Hematopoietic multipotent progenitor cell treated with erythropoietin and hydrocortisone succinate and interleukin-3 and kit ligand, for 6 days (in vitro differentiated cells): ENCODE measurements at regions not wholly inside any gene's neighbourhood (a gene's known extent, or its start where the extent isn't known, plus 50 kb on each side); places are given as distances from the start of the nearest gene placed in this dataset.
"Not testable (repeated sequence)": the region's sequence is repeated elsewhere in the genome, so short reads cannot be mapped to it uniquely, and the experiment has no call there.

ENCODE experiments used
- DNase-seq: peaks from one replicate; pipeline ENCODE4 v3.0.0-alpha.2; 2015

GRCh38 chr4:124872659-124873058 is 160.1 kb upstream of the ANKRD50 start:
- no peak for DNase-seq

DNA sequence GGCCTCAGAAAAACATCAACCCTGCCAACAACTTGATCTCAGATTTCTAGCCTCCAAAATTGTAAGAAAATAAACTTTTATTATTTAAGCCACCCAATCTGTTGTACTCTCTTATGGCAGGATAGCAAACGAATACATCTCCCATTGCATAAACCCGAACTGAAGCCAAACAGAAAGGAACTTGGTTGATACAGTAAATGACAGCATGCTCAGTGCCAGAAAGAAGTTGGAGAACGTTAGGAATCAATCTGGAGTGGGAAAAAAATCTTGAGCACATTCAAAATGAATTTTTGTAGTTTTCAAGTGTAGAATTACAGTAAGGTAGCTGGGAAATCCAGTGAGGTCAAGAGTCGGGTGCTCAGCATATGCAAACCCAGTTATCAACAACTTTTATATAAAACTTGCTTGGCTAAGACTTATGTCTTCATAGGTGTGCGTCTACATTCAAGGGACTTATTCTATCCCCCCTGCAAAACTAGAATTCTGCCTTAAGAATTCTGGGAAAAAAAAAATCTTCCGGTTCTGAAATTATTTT is 157.5 kb upstream of the ANKRD50 start:
- DNase-seq = no peak

DNA sequence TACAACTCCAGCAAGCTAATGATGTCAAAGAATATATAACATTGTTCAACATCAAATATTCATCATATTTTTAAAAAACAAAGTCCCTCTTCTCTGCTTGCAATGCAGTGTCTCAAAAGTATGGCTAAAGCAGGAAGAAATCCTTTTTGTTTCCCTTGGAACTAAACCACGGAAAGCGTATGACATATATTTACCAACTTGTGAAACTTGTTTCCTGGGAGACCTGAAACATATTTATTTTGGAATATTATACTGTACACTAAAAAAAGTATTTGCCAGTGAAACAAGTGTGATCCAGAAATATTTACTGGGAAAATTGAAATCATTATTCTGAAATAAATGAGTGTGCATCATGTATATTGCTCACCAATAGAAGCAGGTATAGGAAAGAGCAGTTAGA is 156.0 kb upstream of the ANKRD50 start:
- DNase-seq = no peak

DNA sequence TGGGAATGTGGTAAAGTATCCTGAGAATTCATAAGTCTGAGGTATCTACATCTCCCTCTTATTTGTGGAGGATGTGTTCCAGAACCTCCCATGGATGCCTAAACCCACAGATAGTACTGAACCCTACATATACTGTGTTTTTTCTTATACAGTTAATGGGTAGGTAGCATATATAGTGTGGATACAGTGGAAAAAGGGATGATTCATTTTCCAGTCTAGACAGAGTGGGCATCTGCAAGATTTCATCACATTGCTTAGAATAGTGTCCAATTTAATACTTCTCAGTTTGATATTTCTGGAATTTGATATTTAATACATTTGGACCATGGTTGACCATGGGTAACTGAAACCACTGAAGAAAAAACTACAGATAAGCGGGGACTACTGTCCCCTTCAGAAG is 155.0 kb upstream of the ANKRD50 start:
- DNase-seq = no peak

DNA sequence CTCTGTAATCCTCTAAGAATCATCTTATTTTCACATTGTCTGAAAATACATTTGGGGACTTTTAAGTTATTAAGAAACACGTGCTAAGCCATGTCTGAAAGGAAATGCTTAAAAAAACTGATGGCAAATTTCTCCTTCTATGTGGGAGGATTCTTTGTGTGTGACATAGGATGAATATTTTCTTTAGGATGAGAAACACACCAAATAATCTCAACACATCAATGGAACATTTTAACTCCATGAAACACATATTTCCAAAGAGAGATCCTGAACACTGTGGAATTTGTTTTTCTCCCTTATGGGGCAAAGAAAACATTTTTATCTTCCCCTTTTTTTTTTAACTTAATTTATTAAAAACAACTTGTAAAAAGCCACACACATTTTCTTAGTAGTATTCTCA is 153.8 kb upstream of the ANKRD50 start:
- DNase-seq = no peak

DNA sequence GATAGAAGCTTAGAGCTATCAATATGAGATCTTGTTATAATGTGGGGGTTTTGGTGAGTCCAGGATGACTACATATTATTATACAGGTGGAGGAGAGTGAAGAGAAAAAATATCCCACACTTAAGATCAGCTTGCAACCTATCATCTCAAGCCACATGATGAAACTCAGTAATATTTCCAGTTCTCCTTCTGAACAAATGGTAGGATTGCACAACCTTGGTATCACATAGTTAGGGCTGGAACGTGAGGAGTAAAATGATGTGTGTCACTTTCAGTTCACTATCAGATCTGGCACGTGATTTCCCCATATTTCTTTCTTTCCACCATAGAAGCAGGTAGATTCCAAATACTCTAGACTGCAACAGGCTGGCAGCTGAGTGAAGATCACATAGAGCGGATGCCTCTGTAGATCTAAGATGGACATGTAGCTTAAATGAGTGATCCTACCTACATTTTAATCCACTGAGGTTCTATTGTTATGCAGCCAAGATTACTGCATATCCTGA is 150.6 kb upstream of the ANKRD50 start:
- no peak for DNase-seq

- DNase-seq = no peak
Measured at GRCh38 chr4:124862261-124862660, 149.7 kb upstream of the ANKRD50 start.

GRCh38 chr4:124861761-124862160 is 149.2 kb upstream of the ANKRD50 start:
- DNase-seq = no peak

GRCh38 chr4:124854968-124855367 is 142.4 kb upstream of the ANKRD50 start:
- no peak for DNase-seq

GRCh38 chr4:124851741-124852140 is 139.2 kb upstream of the ANKRD50 start:
- DNase-seq = no peak

- no peak for DNase-seq
Measured at GRCh38 chr4:124846306-124846705, 133.8 kb upstream of the ANKRD50 start.

DNA sequence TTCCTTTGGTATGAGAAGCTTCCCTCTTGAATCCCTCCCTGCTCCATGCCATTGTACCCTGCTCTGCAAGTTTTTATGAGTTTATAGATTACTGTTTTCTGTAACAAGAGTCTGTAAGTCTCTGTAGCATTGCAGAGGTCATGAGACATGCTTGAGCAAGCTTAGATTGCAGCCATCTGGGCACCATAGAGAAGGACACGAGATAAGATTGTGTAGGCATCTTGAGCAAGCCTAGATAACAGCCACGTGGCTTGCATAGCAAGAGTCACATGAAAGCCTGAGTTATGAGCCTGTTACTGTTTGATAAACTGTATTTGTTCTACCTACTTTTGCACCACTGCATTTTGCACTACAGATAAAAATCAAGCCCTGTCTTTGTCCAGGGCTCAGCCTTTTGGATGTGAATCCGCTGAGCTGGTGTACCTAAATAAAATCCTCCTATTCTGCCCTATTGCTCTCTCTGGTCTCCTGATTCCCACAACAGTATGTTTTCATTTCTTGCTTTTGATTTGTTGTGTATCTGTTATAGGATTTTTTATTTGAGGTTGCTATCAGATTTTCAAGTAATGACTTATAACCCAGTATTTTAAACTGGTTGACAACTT is 127.4 kb upstream of the ANKRD50 start:
- DNase-seq = no peak

GRCh38 chr4:124833831-124834505 is 121.4 kb upstream of the ANKRD50 start:
- DNase-seq = no peak

DNA sequence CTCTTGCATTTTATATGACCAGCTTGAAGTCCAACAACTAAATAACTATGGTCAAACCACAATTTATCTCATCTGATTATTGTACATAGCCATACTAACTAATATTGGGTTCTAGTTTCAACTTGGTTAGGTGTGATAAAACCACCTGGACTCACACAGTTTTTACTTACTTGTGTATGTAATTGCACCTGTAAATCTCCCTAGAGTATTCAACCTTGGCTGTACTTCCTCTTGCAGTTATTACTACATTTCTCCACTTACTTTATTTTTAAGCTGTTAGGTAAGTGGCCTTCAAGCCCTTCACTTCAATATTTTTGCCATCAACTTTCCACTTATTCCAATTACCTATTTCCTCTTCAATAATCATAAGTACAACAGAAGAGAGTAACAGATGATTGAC is 115.8 kb upstream of the ANKRD50 start:
- no peak for DNase-seq

GRCh38 chr4:124817531-124817930 is 105.0 kb upstream of the ANKRD50 start:
- DNase-seq = no peak

DNA sequence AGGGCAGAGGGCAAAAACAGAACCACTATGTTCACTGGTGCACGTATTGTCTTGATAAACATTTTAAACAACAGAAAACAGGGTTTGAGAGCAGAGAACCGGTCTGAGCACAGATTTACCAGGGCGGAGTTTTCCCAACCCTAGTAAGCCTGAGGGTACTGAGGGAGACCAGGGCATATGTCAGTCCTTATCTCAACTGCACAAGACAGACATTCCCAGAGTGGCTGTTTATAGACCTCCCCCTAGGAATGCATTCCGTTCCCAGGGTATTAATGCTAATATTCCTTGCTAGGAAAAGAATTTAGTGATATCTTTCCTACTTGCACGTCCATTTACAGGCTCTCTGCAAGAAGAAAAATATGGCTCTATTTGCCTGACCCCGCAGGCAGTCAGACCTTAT is 99.7 kb upstream of the ANKRD50 start:
- not testable (repeated sequence) for DNase-seq

DNA sequence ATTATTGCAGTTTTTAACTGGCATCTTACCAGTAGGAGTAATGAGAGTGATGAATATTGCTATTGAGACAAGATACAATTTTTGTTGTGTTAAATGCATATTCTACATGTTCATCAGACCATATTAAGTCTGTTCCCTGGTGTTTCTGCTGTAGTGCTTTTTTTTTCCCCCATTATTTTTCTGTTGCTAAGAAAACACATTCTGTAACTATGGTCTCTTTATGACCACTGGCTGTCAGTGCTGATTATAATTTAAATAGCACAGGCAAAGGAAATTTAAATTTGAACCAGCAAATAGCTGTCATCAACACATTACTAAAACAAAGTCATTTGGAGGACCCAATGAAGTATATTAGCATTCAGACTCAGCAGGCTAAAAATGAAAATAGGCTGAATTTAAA is 98.3 kb upstream of the ANKRD50 start:
- no peak for DNase-seq

DNA sequence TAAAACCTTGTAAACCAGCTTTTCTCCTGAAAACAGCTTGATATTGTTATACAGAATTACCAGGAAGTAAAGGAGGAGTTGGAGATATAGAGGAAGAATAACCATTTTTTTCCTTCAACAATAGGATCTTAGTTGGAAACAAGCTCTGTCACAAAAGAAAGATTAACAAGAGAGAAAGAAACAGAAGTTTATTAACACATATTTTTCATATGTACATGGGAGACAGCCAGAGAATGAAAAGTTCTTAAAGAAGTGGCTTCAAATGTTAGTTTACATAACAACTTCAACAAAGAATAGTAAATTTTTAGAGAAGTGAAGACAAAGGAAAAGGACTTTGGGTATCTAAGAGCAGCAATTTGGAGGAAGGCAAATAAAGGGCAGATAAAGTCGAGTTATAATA is 94.9 kb upstream of the ANKRD50 start:
- DNase-seq = no peak

DNA sequence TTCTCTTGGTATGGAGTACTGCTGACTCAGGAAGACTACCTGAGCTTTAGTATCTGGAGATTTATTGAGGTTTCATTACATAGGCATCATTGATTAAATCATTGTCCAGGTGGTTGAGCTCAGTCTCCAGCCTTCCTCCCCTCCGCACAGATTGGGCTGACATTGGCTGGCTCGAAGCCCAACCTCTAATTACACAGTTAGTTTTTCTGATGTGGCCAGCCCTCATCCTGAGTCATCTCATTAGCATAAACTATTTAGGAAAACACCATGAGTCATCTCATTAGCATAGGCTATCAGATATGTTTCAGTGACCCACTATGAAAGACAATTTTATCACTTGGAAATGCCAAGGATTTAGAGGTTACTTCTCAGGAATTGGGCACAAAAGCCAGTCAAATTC is 93.9 kb upstream of the ANKRD50 start:
- DNase-seq = no peak

- no peak for DNase-seq
Measured at GRCh38 chr4:124804584-124804983, 92.1 kb upstream of the ANKRD50 start.

DNA sequence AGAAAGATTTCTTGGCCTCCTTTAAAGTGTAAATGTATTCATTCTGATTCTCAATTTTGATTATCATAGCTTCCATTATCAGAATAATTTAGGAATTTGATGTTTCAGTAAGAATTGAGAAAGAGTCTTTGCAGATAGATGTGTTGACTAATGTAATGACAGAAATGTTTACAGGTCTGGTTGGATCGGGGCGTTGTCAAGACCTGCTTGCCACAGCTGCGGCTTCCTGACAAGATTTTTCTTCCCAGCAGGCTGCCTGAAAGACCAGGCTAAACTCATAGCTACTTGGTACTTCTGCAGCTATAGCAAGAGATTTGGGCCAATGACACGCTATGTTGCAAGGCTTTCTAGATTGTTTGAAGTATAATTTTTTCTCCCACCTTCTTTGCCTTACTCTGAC is 91.5 kb upstream of the ANKRD50 start:
- no peak for DNase-seq

GRCh38 chr4:124803641-124804040 is 91.1 kb upstream of the ANKRD50 start:
- no peak for DNase-seq

GRCh38 chr4:124803026-124803425 is 90.5 kb upstream of the ANKRD50 start:
- no peak for DNase-seq

DNA sequence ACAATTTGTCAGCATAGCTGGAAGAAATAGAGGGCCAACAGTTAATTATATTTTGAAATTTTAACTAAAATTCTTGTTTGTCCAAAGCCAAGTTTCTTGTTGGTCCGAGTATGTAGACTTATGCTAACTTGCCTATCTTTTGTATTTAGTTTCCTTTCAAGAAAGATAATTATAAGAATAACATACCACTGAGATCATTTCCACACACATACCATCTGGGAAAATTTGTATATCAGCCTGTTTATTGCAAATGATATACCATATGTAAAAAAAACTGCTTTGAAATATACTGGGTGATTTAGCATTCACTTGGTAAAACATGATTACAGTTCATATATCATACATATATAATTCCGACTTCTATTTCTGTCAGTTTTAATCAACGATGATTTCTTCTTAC is 84.7 kb upstream of the ANKRD50 start:
- DNase-seq = no peak

- no peak for DNase-seq
Measured at GRCh38 chr4:124790471-124790870, 77.9 kb upstream of the ANKRD50 start.
